ENCODE measurements at regions not wholly inside any gene's neighbourhood (a gene's known extent, or its start where the extent isn't known, plus 50 kb on each side); places are given as distances from the start of the nearest gene placed in this dataset.

- no peak for DNase-seq
- intact Hi-C loops (cut with DNase I), result no loop called here
- no peak for ATAC-seq
These were observed 197.2 kb downstream of the DIRAS2 start for GRCh38 chr9:90445391-90445790.

DNA sequence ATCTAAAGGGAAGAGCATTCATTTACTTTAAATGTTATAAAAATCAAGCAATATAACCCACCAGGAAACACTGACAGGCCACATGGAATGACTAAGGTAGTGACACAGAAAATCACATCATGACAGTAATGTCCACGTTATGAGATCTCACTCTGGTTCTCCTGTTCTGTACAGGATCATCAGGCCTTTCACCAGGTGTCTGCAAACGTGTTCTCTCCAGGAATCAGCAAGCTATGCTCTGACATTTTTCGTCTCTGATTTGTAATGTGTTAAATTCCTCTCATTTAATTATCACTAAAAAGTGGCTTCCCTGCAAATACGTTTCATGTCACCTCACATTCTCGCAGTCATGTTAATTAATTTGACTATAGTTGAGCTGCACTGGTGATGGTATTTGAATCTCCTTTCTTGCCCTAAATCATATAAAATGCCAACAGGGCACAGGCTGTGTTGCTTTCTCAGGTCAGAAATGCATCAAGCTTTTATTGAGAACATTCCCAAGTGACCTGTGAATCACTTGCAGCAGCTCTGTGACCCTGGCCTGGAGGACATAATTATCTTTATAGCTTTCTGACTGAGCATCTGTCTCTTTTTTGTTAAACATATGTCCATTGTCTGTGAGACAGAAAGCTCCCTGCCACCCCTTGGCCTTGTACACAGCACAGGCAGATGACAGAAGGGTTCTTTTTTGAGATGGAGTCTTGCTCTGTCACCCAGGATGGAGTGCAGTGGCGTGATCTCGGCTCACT lies 196.2 kb downstream of the DIRAS2 start:
- ATAC-seq, result no peak
- intact Hi-C loops (cut with DNase I), result no loop called here
- DNase-seq, result no peak

DNA sequence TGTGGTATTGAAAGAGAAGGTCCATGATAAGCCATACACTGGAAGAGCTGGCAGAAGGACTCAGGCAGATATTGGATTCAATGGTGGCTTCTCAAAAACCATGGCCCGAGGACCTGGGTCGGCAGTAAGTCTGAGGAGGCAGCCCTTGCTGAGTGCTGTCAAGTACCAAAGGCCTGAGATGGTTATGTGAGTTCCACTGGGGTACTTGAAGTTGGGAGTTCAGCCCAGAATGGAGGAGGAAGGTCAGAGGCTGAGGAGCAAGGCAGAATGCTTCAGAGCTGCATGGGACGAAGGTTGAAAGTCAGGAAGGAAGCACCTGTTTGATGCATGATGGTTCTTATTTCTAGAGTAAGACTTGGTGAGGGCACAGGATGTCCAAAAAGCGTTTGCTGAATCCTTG lies 194.9 kb downstream of the DIRAS2 start:
- intact Hi-C loops (cut with DNase I), result no loop called here
- DNase-seq (no peak), ATAC-seq (no peak)

- intact Hi-C loops (cut with DNase I), result no loop called here
- no peak for DNase-seq
- ATAC-seq, result no peak
These were observed 193.3 kb downstream of the DIRAS2 start for GRCh38 chr9:90449213-90449925.

DNA sequence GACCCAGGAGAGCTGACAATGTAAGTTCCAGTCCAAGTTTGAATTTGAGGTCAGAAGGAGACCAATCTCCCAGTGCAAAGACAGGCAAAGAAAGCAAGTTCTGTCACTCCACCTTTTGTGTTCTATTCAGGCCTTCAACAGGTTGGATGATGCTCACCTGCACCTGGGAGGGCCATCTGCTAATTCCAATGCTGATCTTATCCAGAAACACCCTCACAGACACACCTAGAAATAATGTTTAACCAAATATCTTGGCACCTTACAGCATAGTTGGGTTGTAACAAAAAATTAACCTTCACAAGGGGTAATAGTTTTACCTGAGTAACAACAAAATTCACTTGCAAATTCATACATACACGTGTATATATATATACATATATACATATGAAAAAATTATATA lies 190.8 kb downstream of the DIRAS2 start:
- intact Hi-C loops (cut with DNase I), result no loop called here
- ATAC-seq (no peak), DNase-seq (no peak)

- DNase-seq (no peak), ATAC-seq (no peak)
- intact Hi-C loops (cut with DNase I), result no loop called here
These were observed 187.3 kb downstream of the DIRAS2 start for GRCh38 chr9:90455316-90455715.

- intact Hi-C loops (cut with DNase I), result no loop called here
- DNase-seq, result no peak
- no peak for ATAC-seq
These were observed 185.0 kb downstream of the DIRAS2 start for GRCh38 chr9:90457386-90458190.

- intact Hi-C loops (cut with DNase I), result no loop called here
- no peak for DNase-seq
- no peak for ATAC-seq
These were observed 184.1 kb downstream of the DIRAS2 start for GRCh38 chr9:90458485-90458884.

- intact Hi-C loops (cut with DNase I), result no loop called here
- no peak for DNase-seq
- no peak for ATAC-seq
These were observed 183.3 kb downstream of the DIRAS2 start for GRCh38 chr9:90459321-90459720.

- ATAC-seq (no peak), DNase-seq (no peak)
- intact Hi-C loops (cut with DNase I), result no loop called here
These were observed 182.4 kb downstream of the DIRAS2 start for GRCh38 chr9:90460220-90460619.

DNA sequence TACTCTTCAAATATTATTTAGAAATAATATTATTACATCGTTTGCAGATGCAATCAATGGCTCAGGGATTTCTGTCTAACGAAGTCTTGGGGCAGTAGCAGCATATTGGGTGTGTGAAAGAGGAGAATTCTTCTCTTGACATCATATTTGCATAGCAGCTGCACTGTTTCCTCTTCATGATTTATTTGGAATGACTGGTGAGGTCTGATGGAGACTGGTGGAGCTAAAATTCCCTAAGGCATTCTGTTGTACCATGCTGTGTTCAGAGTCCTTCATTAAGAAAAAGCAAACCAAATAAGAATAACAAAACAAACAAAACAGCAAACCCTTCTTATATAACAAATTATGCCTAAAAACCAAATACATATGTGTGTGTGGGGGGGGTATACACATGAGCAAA lies 177.6 kb downstream of the DIRAS2 start:
- intact Hi-C loops (cut with DNase I), result no loop called here
- no peak for DNase-seq
- no peak for ATAC-seq

GRCh38 chr9:90466441-90466840 lies 176.2 kb downstream of the DIRAS2 start:
- no peak for ATAC-seq

GRCh38 chr9:90469435-90469834 lies 173.2 kb downstream of the DIRAS2 start:
- intact Hi-C loops (cut with DNase I), result no loop called here
- no peak for ATAC-seq
- no peak for DNase-seq

More at GRCh38 chr9:90466441-90466840, 176.2 kb downstream of the DIRAS2 start:
- DNase-seq, result no peak
- intact Hi-C loops (cut with DNase I), result loop anchor here in 1 of 2 donors (2.0 kb wide), 1 partner anchor 60 kb away; no protein-coding TSS in a partner anchor

- ATAC-seq (no peak), DNase-seq (no peak)
- intact Hi-C loops (cut with DNase I), result no loop called here
These were observed 172.7 kb downstream of the DIRAS2 start for GRCh38 chr9:90469865-90470387.

- intact Hi-C loops (cut with DNase I), result no loop called here
- ATAC-seq (no peak), DNase-seq (no peak)
These were observed 166.6 kb downstream of the DIRAS2 start for GRCh38 chr9:90476058-90476457.

GRCh38 chr9:90477535-90477934 lies 165.1 kb downstream of the DIRAS2 start:
- ATAC-seq (no peak), DNase-seq (no peak)
- intact Hi-C loops (cut with DNase I), result no loop called here

DNA sequence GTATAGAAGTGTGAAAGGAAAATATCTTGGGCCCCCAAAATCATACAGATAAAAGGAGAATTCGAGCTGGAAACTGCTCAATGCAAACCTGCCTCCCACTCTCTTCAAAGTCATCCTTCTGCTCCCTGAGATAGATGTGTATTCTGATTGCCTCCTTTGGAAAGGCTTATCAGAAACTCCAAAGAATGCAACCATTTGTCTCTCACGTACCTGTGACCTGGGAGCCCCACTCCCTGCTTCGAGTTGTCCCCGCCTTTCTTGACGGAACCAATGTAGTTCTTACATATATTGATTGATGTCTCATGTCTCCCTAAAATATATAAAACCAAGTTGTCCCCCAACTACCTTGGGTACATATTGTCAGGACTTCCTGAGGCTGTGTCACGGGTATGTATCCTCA lies 163.8 kb downstream of the DIRAS2 start:
- ATAC-seq, result no peak
- intact Hi-C loops (cut with DNase I), result no loop called here
- no peak for DNase-seq

DNA sequence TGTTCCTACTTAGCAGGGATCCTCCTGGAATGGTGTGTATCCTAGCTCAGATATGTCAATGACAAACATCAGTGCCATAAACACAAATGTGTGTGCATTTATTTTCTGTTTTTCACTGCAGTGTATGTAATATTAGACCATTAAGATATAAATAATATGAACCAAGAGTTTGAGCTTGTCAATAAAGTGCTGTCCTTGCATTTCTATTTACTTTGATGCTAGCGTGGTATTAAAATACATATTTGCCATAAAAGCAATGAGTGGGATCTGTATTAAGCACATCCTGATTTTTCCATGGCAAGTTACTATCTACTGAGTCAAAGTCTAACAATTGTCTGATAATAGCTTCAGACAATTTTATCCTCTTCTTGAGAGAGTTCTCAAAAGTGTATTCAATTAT lies 157.6 kb downstream of the DIRAS2 start:
- DNase-seq (no peak), ATAC-seq (no peak)
- intact Hi-C loops (cut with DNase I), result no loop called here

DNA sequence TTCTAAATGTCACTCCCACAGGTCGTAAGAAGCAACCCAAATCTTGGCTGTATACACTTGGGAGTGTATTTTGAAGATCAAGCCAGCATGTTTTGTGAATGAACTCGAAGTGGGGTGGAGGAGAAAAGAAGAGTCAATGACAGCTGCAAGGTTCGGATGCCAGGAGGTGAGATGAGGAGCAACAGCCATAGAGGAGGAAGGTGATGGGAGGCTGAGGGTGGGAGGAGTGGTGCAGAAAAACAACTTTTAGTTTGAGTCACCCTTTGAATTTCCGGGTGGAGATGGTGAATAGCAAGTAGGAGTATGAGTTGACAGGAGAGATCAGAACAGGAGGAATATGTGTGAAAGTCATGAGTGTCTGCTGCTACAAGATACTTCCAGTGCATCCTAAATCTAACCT lies 153.6 kb downstream of the DIRAS2 start:
- no peak for DNase-seq
- ATAC-seq, result no peak
- intact Hi-C loops (cut with DNase I), result no loop called here

DNA sequence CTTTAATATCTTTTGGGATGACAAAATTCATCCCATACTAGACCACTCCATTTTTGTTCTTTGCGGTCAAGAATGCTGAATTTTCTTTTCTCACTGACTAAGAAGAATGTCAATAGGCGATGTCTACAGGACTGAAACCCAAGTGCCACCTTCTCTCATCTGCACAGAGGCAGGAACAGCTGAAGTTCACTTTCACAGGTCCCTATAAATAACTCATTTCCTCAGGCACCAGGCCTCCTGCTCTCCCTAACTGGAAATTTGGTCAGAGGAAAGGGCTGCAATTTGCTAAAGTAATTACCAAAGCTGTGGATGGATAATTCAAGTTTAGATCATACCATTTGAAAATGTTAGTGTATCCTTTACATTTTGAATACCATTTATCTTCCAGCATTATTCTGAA lies 142.9 kb downstream of the DIRAS2 start:
- no peak for DNase-seq
- intact Hi-C loops (cut with DNase I), result no loop called here
- ATAC-seq, result no peak
